Erythroblast (primary cell): ENCODE measurements at regions not wholly inside any gene's neighbourhood (a gene's known extent, or its start where the extent isn't known, plus 50 kb on each side); places are given as distances from the start of the nearest gene placed in this dataset.

Experiments used
- GATA1 ChIP-seq: IDR thresholded peaks from 2 replicates; pipeline ENCODE4 v1.6.1; 2011; ENCODE audit warnings: low read depth, mild to moderate bottlenecking, control low read depth, low read length, moderate library complexity
- POLR2A ChIP-seq: IDR thresholded peaks from 2 replicates; pipeline ENCODE4 v1.6.1; 2011; ENCODE audit warnings: mild to moderate bottlenecking, low read length

DNA sequence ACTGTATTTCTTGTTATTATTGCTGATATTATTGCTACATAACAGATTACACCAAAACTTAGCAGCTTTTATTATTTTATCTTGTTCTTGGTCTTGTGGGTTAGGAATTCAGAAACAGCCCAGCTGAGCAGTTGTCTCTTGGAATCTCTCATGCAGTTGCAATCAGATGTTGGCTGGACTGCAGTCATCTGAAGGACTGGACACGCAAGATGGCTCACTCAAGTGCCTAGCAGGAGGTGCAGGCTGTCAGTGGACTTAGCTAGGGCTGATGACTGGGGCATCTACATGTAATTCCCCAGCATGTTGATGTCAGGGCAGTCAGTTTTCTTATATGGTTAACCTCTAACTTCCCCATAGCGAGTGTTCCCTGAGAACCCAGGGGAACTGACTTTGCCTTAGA, 128.6 kb upstream of the PLCB4 start:
- no peak for TF ChIP-seq POLR2A
- no peak for TF ChIP-seq GATA1
